PC-3 (cell line): ENCODE measurements at regions not wholly inside any gene's neighbourhood (a gene's known extent, or its start where the extent isn't known, plus 50 kb on each side); places are given as distances from the start of the nearest gene placed in this dataset.

Experiments used
- ATAC-seq: fragments of 200-7000 bp; cut with Tn5 transposase; 2 replicates; pipeline ENCODE4 v1.9.1; 2020; ENCODE audit warnings: mild to moderate bottlenecking, moderate library complexity
- BruUV-seq: library from RNA; stranded (reverse); fragments of 400-500 nt; replicated peaks from 2 replicates; lab custom pipeline; 2021; lab: Mats Ljungman, UMichigan
- CTCF ChIA-PET: fragments of 300-600 bp; sonication (Branson Sonifier 250); formaldehyde crosslinking; loops from one replicate; lab custom pipeline; 2022; ENCODE audit warnings: antibody characterized with exemption; lab: Charles Lee
- POLR2A ChIA-PET: fragments of 300-600 bp; sonication (Branson Sonifier 250); formaldehyde crosslinking; loops from one replicate; lab custom pipeline; 2022; ENCODE audit warnings: antibody characterized with exemption; ENCODE audit not compliant: unreplicated experiment; lab: Charles Lee
- DNase-seq: peaks from one replicate; pipeline ENCODE4 v3.0.0-alpha.2; 2015
- H2AFZ ChIP-seq: fragments of 300-600 bp; sonication (generic); 2 replicates; pipeline ENCODE4 v1.6.0; 2016; ENCODE audit warnings: antibody characterized with exemption, low read length
- H3F3A ChIP-seq: fragments of 300-600 bp; sonication (generic); one replicate; pipeline ENCODE4 v1.6.0; 2017; ENCODE audit warnings: antibody characterized with exemption, low read length, control low read depth, mild to moderate bottlenecking; ENCODE audit not compliant: unreplicated experiment
- H3K27ac ChIP-seq: fragments of 300-600 bp; sonication (generic); 2 replicates; pipeline ENCODE4 v1.5.1; 2016; ENCODE audit warnings: mild to moderate bottlenecking, low read length
- H3K27me3 ChIP-seq: fragments of 300-600 bp; sonication (generic); 2 replicates; pipeline ENCODE4 v1.6.1; 2016; ENCODE audit warnings: low read length, mixed read lengths
- H3K36me3 ChIP-seq: fragments of 300-600 bp; sonication (generic); 2 replicates; pipeline ENCODE4 v1.6.1; 2016; ENCODE audit warnings: low read depth, mixed run types, low read length, mixed read lengths
- H3K4me1 ChIP-seq: fragments of 300-600 bp; sonication (generic); 2 replicates; pipeline ENCODE4 v1.5.1; 2016; ENCODE audit warnings: low read length; ENCODE audit not compliant: insufficient read depth
- H3K4me2 ChIP-seq: fragments of 300-600 bp; sonication (generic); 2 replicates; pipeline ENCODE4 v1.6.0; 2016; ENCODE audit warnings: low read length
- H3K4me3 ChIP-seq: fragments of 300-600 bp; sonication (generic); 2 replicates; pipeline ENCODE4 v1.5.1; 2016; ENCODE audit warnings: mild to moderate bottlenecking, low read length, mixed read lengths
- H3K79me2 ChIP-seq: fragments of 300-600 bp; sonication (generic); 2 replicates; pipeline ENCODE4 v1.6.1; 2017; ENCODE audit warnings: low read length, mixed read lengths
- H3K9ac ChIP-seq: fragments of 300-600 bp; sonication (generic); 2 replicates; pipeline ENCODE4 v1.6.0; 2016; ENCODE audit warnings: mild to moderate bottlenecking, low read length
- H3K9me2 ChIP-seq: fragments of 300-600 bp; sonication (generic); replicated peaks from 2 replicates; pipeline ENCODE4 v1.6.1; 2016; ENCODE audit warnings: mixed run types, low read length, mixed read lengths
- H3K9me3 ChIP-seq: fragments of 300-600 bp; sonication (generic); 2 replicates; pipeline ENCODE4 v1.6.1; 2016; ENCODE audit warnings: low read length, mixed read lengths
- H4K20me1 ChIP-seq: fragments of 300-600 bp; sonication (generic); 2 replicates; pipeline ENCODE4 v1.6.1; 2016; ENCODE audit warnings: low read length, mixed read lengths
- CTCF ChIP-seq: fragments of 300-600 bp; sonication (generic); conservative IDR thresholded peaks from 2 replicates; pipeline ENCODE4 v1.5.1; 2017; ENCODE audit warnings: antibody characterized with exemption, low read depth, mild to moderate bottlenecking, low read length
- EZH2 ChIP-seq: fragments of 300-600 bp; sonication (generic); IDR thresholded peaks from one replicate; pipeline ENCODE4 v1.6.1; 2017; ENCODE audit warnings: antibody characterized with exemption, mild to moderate bottlenecking, low read length; ENCODE audit not compliant: unreplicated experiment
- EZH2phosphoT487 ChIP-seq: fragments of 300-600 bp; sonication (generic); IDR thresholded peaks from 2 replicates; pipeline ENCODE4 v1.6.1; 2018; ENCODE audit warnings: mild to moderate bottlenecking, antibody characterized with exemption, low read length, borderline replicate concordance
- intact Hi-C: fragments of 100-400 bp; cut with micrococcal nuclease; formaldehyde crosslinking; loops from 2 replicates; pipeline ENCODE4 v1.9.0; 2023

DNA sequence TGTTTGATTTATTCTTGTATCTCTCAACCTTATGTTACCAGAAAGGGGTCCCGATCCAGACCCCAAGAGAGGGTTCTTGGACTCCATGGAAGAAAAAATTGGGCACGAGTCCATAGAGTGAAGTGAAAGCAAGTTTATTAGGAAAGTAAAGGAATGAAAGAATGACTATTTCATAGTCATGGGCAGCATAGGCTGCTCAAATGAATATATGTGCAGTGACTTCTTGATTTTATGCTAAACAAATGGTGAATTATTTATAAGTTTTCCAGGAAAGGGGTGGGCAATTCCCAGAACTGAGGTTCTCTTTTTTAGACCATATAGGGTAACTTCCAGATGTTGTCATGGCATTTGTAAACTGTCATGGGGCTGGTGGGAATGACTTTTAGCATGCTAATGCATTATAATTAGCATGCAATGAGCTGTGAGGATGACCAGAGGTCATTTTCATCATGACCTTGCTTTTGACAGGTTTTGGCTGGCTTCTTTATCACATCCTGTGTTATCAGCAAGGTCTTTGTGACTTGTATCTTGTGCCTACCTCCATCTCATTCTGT, 832.4 kb upstream of the CDH2 start:
- ATAC-seq (no peak), DNase-seq (no peak)
- H3F3A ChIP-seq: no peaks in the 10 kb centered on the region
- no TSS peak for BruUV-seq
- no peaks in the 10 kb centered on the region for H3K4me1 ChIP-seq
- no peak overlapping the region for H3K9ac ChIP-seq
- H4K20me1 ChIP-seq: no peaks in the 10 kb centered on the region
- no peaks in the 10 kb centered on the region for H3K9me2 ChIP-seq
- ChIA-PET CTCF (no interaction called here), POLR2A (no interaction called here)
- no peaks in the 10 kb centered on the region for H3K27me3 ChIP-seq
- H3K4me2 ChIP-seq: no peak overlapping the region
- H2AFZ ChIP-seq: no peak overlapping the region
- no peak overlapping the region for H3K27ac ChIP-seq
- no peaks in the 10 kb centered on the region for H3K36me3 ChIP-seq
- intact Hi-C loops: no loop called here
- no peaks in the 10 kb centered on the region for H3K9me3 ChIP-seq
- H3K4me3 ChIP-seq: no peak overlapping the region
- no peak for TF ChIP-seq EZH2phosphoT487
- TF ChIP-seq CTCF: no peak
- TF ChIP-seq EZH2: no peak
- H3K79me2 ChIP-seq: no peaks in the 10 kb centered on the region

DNA sequence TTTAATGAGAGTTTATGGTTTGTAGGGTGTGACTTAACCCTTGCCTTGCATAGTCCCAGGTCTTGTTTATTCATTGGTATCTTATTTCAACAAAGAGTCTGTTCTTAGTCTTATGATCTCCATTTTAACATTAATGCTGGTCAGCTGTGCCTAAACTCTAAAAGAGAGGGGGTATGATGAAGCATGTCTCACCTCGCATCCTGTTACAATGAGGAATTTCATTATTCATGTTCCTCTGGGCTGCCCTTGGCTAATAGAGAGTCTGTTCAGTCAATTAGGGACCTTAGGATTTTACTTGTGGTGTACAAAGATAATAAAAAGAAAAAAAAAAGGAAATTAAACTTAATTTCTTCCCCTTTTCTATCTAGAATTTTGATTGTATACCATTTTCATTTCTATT, 831.9 kb upstream of the CDH2 start:
- ChIA-PET POLR2A (no interaction called here), CTCF (no interaction called here)
- ATAC-seq (no peak), DNase-seq (no peak)
- intact Hi-C loops: no loop called here
- Histone ChIP-seq H3K4me3 (no peak overlapping the region), H2AFZ (no peak overlapping the region), H3K4me2 (no peak overlapping the region), H3K9ac (no peak overlapping the region), H3K79me2 (no peaks in the 10 kb centered on the region), H3K4me1 (no peaks in the 10 kb centered on the region), H3K36me3 (no peaks in the 10 kb centered on the region), H4K20me1 (no peaks in the 10 kb centered on the region), H3K27ac (no peak overlapping the region), H3K9me3 (no peaks in the 10 kb centered on the region), H3K9me2 (no peaks in the 10 kb centered on the region), H3F3A (no peaks in the 10 kb centered on the region), H3K27me3 (no peaks in the 10 kb centered on the region)
- TF ChIP-seq EZH2phosphoT487 (no peak), CTCF (no peak), EZH2 (no peak)
- no TSS peak for BruUV-seq

DNA sequence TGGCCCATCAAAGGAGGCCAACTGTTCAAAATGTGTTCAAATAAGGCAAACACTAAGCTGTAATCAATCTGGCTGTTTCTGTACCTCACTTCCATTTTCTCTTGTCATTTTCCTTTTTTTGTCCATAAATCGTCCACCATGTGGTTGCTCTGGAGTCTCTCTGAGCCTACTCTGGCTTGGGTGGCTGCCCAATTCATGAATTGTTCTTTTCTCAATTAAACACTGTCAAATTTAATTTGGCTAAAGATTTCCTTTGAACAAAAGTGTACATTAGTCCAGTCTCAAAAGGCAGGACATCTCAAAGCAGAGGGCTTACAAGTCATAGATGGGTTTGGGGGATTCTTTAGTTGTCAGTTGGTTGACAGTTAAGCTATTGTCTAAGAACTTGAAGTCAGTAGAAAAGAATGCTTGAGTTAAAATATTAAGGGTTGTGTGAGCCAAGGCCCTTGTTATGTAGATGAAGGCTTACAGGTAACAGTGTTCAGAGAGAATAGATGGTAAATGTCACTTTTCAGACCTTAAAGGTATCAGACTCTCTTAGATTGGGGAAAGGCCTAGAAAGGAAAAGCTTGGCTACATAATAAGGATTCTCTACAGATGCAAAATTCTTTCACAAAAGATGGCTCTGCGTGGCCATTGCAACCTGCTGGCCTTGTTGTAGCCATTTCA, 831.2 kb upstream of the CDH2 start:
- Histone ChIP-seq H3K9ac (no peak overlapping the region), H2AFZ (no peak overlapping the region), H4K20me1 (no peaks in the 10 kb centered on the region), H3K4me3 (no peak overlapping the region), H3K36me3 (no peaks in the 10 kb centered on the region), H3K4me1 (no peaks in the 10 kb centered on the region), H3K27me3 (no peaks in the 10 kb centered on the region), H3K4me2 (no peak overlapping the region), H3K27ac (no peak overlapping the region), H3F3A (no peaks in the 10 kb centered on the region), H3K9me2 (no peaks in the 10 kb centered on the region), H3K79me2 (no peaks in the 10 kb centered on the region), H3K9me3 (no peaks in the 10 kb centered on the region)
- ATAC-seq: no peak
- no TSS peak for BruUV-seq
- ChIA-PET CTCF (no interaction called here), POLR2A (no interaction called here)
- no peak for DNase-seq
- TF ChIP-seq CTCF (no peak), EZH2 (no peak), EZH2phosphoT487 (no peak)
- intact Hi-C loops: no loop called here
